ENCODE measurements at regions not wholly inside any gene's neighbourhood (a gene's known extent, or its start where the extent isn't known, plus 50 kb on each side); places are given as distances from the start of the nearest gene placed in this dataset.

DNA sequence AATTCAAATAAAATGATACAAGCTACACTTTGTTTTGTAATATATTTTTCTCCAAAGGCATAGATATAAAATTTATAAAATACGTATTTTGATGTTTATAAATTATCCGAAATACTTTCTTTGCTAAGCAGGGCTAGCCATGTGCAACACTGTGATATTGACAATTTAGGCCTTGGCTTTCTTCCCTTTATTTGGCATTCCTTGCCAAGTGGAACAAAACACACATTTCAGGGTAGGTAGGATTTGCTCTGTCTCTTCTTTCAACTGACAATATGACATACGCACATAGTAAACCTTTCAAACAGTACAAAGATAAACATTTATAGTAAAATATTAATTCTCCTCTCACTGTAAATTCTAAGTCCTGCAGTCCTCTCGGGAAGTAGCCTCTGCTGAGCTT lies 103.3 kb upstream of the POT1 start:
- TF ChIP-seq TAF1 (IDR thresholded peaks at IDR 0.05; ENCODE audit: borderline replicate concordance, low read depth, low read length) (no peak), POLR2A (IDR thresholded peaks at IDR 0.05; ENCODE audit: low read depth, low read length) (no peak), POLR2AphosphoS5 (IDR thresholded peaks at IDR 0.05; ENCODE audit: low read depth, low read length) (no peak)
- FAIRE-seq (no peak), DNase-seq (ENCODE audit: insufficient read length) (no peak)

DNA sequence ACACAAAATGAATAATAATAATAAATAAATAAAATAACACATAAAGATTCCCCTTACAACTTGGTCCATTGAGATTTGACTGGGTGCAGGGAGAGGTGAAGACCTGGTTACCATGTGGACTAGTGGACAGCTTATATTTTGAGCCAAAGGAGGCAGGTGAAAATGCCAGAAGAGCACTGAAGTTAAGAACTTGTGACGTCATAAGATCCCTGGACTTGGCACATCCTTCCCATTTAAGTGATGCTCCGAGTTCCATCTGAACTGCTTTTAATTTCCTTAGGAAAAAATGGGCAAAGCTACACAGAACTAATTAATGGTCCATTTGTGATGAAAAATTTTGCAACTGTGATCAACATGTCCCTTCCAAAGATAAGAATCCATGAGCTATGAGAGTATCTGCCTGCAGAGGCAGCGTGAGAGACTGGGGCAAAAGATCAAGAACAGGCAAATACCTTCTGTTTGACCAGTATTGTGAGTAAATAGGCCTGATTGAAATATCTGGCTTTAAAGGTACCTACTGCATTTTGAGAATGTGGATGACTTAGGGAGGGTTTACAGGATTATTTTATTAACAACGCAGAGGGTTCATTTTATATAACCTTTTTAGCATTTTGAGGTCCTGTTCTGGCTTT lies 101.2 kb upstream of the POT1 start:
- TF ChIP-seq TAF1 (IDR thresholded peaks at IDR 0.05; ENCODE audit: borderline replicate concordance, low read depth, low read length) (no peak), POLR2AphosphoS5 (IDR thresholded peaks at IDR 0.05; ENCODE audit: low read depth, low read length) (no peak), POLR2A (IDR thresholded peaks at IDR 0.05; ENCODE audit: low read depth, low read length) (no peak)
- FAIRE-seq, result no peak

DNA sequence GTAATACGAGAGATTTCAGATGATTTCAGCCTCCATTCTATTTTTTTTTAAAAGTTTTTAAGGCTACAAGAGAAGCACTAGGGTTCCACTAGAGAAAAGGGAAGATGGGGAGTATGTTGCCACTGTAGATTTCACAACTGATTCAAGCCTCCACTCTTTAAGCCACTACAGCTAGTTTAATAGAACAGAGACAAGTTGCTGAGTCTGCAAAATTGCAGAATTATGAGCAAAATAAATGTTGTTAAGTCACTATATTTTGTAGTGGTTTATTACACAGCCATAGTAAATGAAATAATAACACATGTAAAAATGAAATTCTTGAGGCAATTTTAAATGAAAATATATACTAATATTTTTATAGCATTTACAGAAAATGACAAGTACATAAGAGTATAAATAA lies 96.0 kb upstream of the POT1 start:
- no peak for DNase-seq (ENCODE audit: insufficient read length)
- FAIRE-seq, result no peak
- no peak for TF ChIP-seq POLR2A (IDR thresholded peaks at IDR 0.05; ENCODE audit: low read depth, low read length)

More for the DNA sequence above, 101.2 kb upstream of the POT1 start:
- DNase-seq (ENCODE audit: insufficient read length), result no peak

DNA sequence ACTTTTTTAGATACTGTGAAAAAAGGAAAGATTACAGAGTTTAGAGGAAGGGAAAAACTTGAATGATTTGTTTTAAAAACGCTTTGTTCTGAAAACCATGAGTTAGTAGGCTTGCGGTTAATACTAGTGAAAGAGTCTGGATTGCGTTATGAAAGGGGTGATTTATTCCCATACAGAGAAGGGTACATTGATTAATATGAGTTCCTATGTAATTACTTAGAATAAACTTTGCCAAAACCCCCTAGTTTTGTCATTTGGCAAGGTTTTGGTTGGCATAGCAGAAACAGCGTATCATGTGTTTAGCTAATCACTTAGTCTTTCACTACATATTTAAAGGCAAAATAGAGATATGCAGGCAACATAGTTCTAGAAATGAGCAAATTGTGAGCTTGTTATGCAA lies 91.2 kb upstream of the POT1 start:
- no peak for TF ChIP-seq TAF1 (IDR thresholded peaks at IDR 0.05; ENCODE audit: borderline replicate concordance, low read depth, low read length)
- no peak for TF ChIP-seq POLR2A (IDR thresholded peaks at IDR 0.05; ENCODE audit: low read depth, low read length)
- no peak for TF ChIP-seq POLR2AphosphoS5 (IDR thresholded peaks at IDR 0.05; ENCODE audit: low read depth, low read length)
- DNase-seq (ENCODE audit: insufficient read length) (no peak), FAIRE-seq (no peak)

DNA sequence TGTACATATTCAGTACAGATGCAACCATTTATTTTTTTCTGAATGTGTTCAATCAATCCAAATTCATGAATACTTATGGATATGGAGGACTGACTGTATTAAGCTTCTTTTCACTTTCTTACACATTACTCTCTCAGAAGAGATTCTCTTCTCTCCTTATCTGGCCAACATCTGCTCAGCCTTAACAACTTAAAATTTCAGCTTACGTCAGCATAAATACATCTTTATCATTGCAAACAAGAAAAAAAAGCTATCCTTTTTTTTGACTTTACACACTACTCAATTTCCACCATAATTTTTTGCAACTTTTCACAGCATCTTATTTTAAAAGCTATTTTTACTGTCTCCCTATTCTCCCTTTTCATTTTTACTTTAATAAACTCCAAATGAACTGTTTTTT lies 80.9 kb upstream of the POT1 start:
- DNase-seq (ENCODE audit: insufficient read length) (no peak), FAIRE-seq (no peak)
- TF ChIP-seq POLR2A (IDR thresholded peaks at IDR 0.05; ENCODE audit: low read depth, low read length) (no peak), TAF1 (IDR thresholded peaks at IDR 0.05; ENCODE audit: borderline replicate concordance, low read depth, low read length) (no peak), POLR2AphosphoS5 (IDR thresholded peaks at IDR 0.05; ENCODE audit: low read depth, low read length) (no peak)

DNA sequence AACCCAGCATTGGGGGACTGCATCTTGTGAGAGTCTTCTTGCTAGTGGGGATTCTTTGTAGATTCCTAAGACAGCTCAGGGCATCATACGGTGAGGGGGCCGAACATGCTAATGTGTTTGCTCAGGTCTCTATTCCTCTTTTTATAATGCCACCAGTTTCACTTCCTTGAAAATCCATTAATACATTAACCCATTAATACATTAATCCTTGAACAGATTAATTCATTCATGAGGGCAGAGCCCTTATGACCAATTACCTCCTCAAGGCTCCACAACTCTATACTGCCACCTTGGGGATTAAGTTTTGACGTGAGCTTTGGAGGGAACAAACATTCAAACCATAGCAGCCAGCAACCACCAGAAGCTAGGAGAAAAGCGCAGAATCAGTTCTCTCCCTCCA lies 67.2 kb upstream of the POT1 start:
- DNase-seq (ENCODE audit: insufficient read length), result no peak
- TF ChIP-seq TAF1 (IDR thresholded peaks at IDR 0.05; ENCODE audit: borderline replicate concordance, low read depth, low read length), result no peak
- no peak for TF ChIP-seq POLR2AphosphoS5 (IDR thresholded peaks at IDR 0.05; ENCODE audit: low read depth, low read length)
- TF ChIP-seq POLR2A (IDR thresholded peaks at IDR 0.05; ENCODE audit: low read depth, low read length), result no peak
- no peak for FAIRE-seq

DNA sequence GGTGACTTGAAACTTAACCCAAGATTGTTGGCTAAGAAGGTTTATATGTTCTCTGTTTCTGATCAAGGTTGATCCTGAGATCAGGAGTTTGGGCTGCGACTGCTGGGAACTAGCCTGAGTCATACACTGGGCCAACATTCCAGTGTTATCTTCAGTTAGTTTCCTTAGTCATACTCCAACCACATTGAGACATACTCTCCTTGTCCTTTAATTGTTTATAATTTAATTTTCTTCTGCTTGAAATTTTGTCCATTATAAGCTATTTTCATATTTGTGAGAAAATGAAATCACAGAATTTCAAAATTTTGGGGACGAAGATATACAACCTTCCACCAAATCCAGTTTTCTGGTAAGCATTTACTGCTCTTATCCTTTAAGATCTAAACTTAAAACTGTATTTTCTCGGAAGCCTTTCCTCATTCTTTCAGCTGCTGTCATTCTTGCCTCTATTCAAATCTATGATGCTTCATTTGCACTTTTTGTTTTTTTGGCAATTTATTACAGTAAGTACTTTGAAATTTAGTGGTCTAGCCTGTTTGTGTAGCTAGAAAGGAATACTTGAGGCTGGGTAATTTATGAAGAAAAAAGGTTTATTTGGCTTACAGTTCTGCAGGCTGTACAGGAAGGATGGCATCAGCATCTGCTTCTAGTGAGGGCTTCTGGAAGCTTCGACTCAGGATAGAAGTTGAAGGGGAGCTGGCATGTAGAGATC lies 63.4 kb upstream of the POT1 start:
- FAIRE-seq (no peak), DNase-seq (ENCODE audit: insufficient read length) (no peak)

DNA sequence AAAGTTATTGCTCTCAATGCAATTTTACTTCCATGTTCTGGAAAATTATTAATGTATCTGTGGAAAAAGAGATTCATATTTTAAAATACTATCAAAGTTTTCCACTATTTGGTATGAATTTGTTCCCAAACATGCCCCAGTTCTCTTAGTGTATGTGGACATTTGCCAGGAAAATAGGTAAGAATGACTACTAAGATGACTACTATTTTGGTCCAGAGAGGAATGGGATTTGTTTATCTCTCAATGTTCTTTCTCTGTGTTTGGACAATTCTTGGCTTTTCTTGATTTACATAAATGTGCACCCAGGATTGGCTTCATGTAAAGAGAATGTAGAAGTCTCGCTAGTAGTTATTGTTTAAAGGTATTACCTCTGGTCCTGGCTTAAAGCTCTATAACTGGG lies 60.3 kb upstream of the POT1 start:
- no peak for TF ChIP-seq POLR2A (IDR thresholded peaks at IDR 0.05; ENCODE audit: low read depth, low read length)
- no peak for TF ChIP-seq TAF1 (IDR thresholded peaks at IDR 0.05; ENCODE audit: borderline replicate concordance, low read depth, low read length)
- TF ChIP-seq POLR2AphosphoS5 (IDR thresholded peaks at IDR 0.05; ENCODE audit: low read depth, low read length), result no peak
- no peak for DNase-seq (ENCODE audit: insufficient read length)
- FAIRE-seq, result no peak

More for the DNA sequence above, 63.4 kb upstream of the POT1 start:
- TF ChIP-seq TAF1 (IDR thresholded peaks at IDR 0.05; ENCODE audit: borderline replicate concordance, low read depth, low read length), result no peak
- no peak for TF ChIP-seq POLR2A (IDR thresholded peaks at IDR 0.05; ENCODE audit: low read depth, low read length)
- no peak for TF ChIP-seq POLR2AphosphoS5 (IDR thresholded peaks at IDR 0.05; ENCODE audit: low read depth, low read length)
